Stimulated activated naive B cell treated with anti-CD40 and anti-IgM and Interleukin-4, amounts not matched to agents 10 μg/mL and 1 μg/mL and 100 μg/mL, for 72 hours (primary cell): ENCODE measurements at regions not wholly inside any gene's neighbourhood (a gene's known extent, or its start where the extent isn't known, plus 50 kb on each side); places are given as distances from the start of the nearest gene placed in this dataset.

Source experiments
- ATAC-seq, 2 donors: fragments of 150-1000 bp; cut with Tn5 transposase; replicated peaks; 2 replicates each; pipeline ENCODE4 v1.10.0; 2021; ENCODE audit warnings: moderate library complexity in 1 of 2
- DNase-seq: peaks from one replicate; pipeline ENCODE4 v3.0.0; 2021
- H3K27ac Mint-ChIP-seq: one replicate; pipeline ENCODE4 v1.8.0; 2022; ENCODE audit warnings: mild to moderate bottlenecking, mixed read lengths
- H3K27me3 Mint-ChIP-seq, 2 donors: one replicate each; pipeline ENCODE4 v1.8.0; 2022; ENCODE audit warnings: mixed read lengths in 2 of 2
- H3K36me3 Mint-ChIP-seq, 2 donors: one replicate each; pipeline ENCODE4 v1.8.0; 2022; ENCODE audit warnings: mixed read lengths in 2 of 2, mild to moderate bottlenecking in 1 of 2
- H3K4me1 Mint-ChIP-seq, 2 donors: one replicate each; pipeline ENCODE4 v1.8.0; 2022; ENCODE audit warnings: mixed read lengths in 2 of 2, mild to moderate bottlenecking in 1 of 2
- H3K4me3 Mint-ChIP-seq, 2 donors: one replicate each; pipeline ENCODE4 v1.8.0; 2022; ENCODE audit warnings: mild to moderate bottlenecking in 2 of 2, mixed read lengths in 2 of 2, moderate library complexity in 1 of 2
- H3K9me3 Mint-ChIP-seq, 2 donors: one replicate each; pipeline ENCODE4 v1.8.0; 2022; ENCODE audit warnings: mixed read lengths in 2 of 2, mild to moderate bottlenecking in 1 of 2

DNA sequence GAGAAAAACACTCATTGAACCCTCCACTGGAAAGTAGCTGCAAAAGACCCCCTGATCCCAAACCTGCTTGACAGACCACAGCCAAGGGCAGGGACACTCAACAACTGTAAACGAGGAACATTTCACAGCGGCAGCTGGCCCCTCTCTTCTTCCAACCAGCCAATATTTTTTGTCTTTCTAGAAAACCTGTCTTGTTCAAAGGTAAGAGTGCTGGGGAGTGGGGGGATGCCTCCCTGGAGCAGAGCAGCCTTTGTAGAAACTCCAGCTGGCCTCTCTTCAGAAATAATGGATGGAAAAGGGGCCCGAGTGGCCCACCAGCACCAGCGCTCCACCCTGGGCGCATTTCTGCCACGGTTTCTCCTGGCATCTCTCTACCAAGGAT is 384.0 kb downstream of the RRAGC start:
- H3K4me3 Mint-ChIP-seq = peak overlapping the region; percentile 85 to 90
- peaks cover 38 to 54% of the 10 kb centered on the region in 2 donors for H3K4me1 Mint-ChIP-seq
- peak overlapping the region; percentile 100 for H3K27ac Mint-ChIP-seq
- no peak for DNase-seq
- H3K9me3 Mint-ChIP-seq = peaks cover 11 to 13% of the 10 kb centered on the region in 2 donors
- ATAC-seq = no peak
- H3K36me3 Mint-ChIP-seq = peaks cover 10 to 12% of the 10 kb centered on the region in 2 donors
- no peaks in the 10 kb centered on the region for H3K27me3 Mint-ChIP-seq

DNA sequence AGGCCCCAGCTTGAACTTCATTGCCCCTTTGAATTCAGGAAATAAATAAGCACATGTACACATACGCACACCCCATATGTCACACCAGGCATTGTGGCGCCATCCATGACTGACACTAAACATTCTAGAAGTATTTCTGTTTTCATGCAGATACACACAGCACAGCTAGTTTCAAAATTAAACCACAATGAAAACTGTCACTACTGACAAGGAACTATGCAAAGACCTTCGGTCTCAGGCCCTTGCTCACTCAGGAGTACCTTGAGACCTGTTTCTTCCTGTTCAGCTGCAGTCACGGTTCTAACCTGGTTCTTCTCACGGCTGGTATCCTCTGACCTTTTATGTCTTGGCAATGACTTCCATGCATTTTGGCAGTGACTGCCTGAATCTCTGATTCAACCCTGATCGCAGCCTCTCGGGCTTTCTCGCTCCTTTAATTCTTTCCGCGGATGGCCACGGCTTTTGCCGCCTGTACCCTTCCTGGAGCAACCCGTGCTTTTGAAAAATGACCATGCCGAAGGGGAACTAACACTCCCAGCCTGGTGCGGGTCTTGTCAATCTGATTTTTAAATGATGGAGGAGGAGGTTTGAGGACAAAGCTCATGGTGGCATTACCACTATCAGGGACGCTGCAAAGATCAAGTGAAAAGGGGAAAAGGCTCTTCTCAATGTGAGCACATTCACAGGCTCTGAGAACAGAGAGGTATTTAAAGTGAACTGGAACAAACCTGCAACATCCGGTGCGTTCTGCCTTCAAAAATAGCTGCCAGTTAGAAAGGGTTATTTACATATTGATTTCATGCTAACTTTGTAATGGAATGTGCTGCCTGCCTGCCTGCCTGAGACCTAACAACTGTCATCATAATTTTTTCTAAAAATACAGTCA is 384.6 kb downstream of the RRAGC start:
- peak overlapping the region; percentile 100 for H3K27ac Mint-ChIP-seq
- H3K36me3 Mint-ChIP-seq = peaks cover 10 to 12% of the 10 kb centered on the region in 2 donors
- peak overlapping the region; percentile 85 to 90 for H3K4me3 Mint-ChIP-seq
- no peaks in the 10 kb centered on the region for H3K27me3 Mint-ChIP-seq
- H3K4me1 Mint-ChIP-seq = peaks cover 38 to 54% of the 10 kb centered on the region in 2 donors
- H3K9me3 Mint-ChIP-seq = peaks cover 11 to 13% of the 10 kb centered on the region in 2 donors
- ATAC-seq (peak; percentile 88 to 89), DNase-seq (peak; percentile 61)

DNA sequence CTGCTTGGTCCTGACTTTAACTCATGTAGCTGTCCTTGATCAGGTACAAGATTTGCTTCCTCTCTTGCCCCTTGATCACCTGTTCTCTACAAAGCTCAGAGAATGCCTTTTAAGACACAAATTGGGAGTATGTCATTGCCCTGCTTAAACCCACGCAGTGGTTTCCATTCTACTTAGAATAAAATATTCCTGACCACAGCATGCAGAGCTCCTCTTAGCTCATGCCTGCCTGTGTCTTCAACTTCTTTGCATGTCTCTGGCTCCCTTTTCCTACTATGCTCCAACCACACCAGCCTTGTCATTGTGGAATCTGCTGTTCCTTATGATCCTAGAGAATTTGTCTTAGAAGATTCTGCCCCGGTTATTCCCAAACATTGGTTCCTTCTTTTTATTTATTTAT is 393.1 kb downstream of the RRAGC start:
- H3K27me3 Mint-ChIP-seq = peaks cover 0 to 6% of the 10 kb centered on the region in 2 donors
- peaks cover 5 to 9% of the 10 kb centered on the region in 2 donors for H3K9me3 Mint-ChIP-seq
- ATAC-seq = peak; percentile 41 to 50
- no peak overlapping the region for H3K27ac Mint-ChIP-seq
- no peak for DNase-seq
- peaks cover 6 to 15% of the 10 kb centered on the region in 2 donors for H3K4me1 Mint-ChIP-seq
- H3K36me3 Mint-ChIP-seq = peaks cover 0 to 3% of the 10 kb centered on the region in 2 donors
- H3K4me3 Mint-ChIP-seq = no peak overlapping the region

DNA sequence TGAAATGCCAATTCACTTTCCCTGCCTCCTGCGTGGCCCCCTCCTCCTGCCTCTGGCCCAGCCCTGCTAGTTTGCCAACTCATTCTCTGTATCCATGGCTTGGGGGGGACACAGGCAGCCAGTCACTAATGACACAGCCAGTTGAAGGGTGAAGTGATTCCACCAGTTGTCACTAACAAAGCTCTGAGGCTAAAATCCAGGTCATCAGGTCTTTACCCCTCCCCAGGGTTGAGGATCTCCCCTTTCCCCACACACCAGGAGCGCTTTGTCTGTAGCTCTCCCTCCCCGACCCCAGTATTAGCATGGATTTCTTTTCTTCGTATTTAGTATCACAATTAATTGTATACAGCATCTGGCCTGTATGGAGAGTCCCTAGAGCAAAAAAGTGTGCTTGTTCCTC is 394.1 kb downstream of the RRAGC start:
- peaks cover 0 to 3% of the 10 kb centered on the region in 2 donors for H3K36me3 Mint-ChIP-seq
- ATAC-seq (no peak), DNase-seq (no peak)
- H3K27me3 Mint-ChIP-seq = peaks cover 0 to 6% of the 10 kb centered on the region in 2 donors
- no peak overlapping the region for H3K4me3 Mint-ChIP-seq
- peak overlapping the region; percentile 11 for H3K27ac Mint-ChIP-seq
- H3K9me3 Mint-ChIP-seq = peaks cover 5 to 9% of the 10 kb centered on the region in 2 donors
- peaks cover 4 to 15% of the 10 kb centered on the region in 2 donors for H3K4me1 Mint-ChIP-seq

DNA sequence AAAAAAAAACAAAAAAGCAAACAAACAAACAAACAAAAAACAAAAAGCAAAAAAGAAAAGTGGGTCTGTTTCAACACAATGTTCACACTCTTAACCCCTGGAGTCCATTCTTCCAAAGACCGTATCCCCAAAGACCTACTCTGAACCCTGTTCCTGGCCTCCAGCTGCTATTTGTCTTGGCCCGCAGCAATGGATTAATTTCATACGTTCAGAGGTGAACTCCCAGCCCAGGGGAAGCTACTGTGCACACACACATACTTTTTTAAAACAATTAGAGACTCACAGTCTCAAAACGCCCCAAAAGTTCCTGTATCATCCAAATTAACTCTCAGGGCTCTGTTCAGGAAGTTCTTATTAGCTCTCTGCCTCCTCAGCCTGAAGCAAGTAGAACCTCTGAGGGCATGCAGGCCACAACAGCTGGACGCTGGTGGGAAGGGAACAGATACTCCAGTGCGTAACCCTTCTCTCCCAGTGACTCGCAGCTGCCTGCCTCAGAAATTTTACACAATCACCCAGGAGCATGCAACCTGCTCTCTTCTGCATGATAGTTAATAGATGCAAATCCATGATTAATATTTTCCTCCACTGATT is 395.4 kb downstream of the RRAGC start:
- Mint-ChIP-seq H3K36me3 (peaks cover 0 to 3% of the 10 kb centered on the region in 2 donors), H3K27ac (no peak overlapping the region), H3K9me3 (peaks cover 5 to 9% of the 10 kb centered on the region in 2 donors), H3K4me1 (peaks cover 4 to 15% of the 10 kb centered on the region in 2 donors), H3K27me3 (peaks cover 0 to 13% of the 10 kb centered on the region in 2 donors), H3K4me3 (no peak overlapping the region)
- no peak for ATAC-seq
- no peak for DNase-seq

DNA sequence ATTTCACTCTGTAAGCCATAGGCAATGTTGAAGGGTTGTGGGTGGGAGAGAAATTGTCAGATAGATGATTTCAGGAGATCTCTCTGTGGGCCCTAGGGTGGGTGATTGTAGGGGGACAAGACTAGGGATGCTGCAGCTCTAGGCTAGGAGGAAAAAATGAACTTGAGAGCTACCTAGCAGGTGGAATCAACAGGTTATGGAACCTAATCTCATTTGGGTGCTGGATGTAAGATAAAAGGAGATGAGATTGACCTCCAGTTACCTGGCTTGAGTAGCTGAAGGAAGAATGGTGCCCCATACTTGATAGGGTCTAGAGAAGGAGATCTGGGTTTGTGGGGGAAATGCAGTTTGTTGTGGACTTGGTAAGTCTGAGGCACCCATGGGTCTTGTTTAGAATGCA is 396.5 kb downstream of the RRAGC start:
- Mint-ChIP-seq H3K4me3 (no peak overlapping the region), H3K27ac (no peak overlapping the region), H3K9me3 (peaks cover 1 to 9% of the 10 kb centered on the region in 2 donors), H3K27me3 (peaks cover 0 to 16% of the 10 kb centered on the region in 2 donors), H3K36me3 (peaks cover 0 to 3% of the 10 kb centered on the region in 2 donors), H3K4me1 (peaks cover 4 to 15% of the 10 kb centered on the region in 2 donors)
- DNase-seq = no peak
- no peak for ATAC-seq

DNA sequence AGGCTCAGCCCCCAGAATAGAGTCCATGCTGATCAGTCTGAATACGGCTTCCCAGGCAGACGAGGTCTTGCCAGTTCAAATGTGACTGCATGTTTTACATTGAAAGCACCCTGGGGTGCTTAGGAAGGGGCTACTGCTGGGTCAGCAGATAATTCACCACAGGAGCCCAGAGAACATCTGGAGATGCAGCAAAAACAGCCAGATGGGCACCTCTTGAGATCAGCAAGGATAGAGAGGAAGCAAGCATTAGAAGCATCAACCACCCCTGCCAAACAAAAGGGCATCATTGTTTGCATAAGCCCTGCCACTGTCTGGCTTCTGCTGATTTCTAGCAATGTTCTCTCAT is 403.1 kb downstream of the RRAGC start:
- no peak overlapping the region for H3K4me3 Mint-ChIP-seq
- H3K9me3 Mint-ChIP-seq = peaks cover 3 to 4% of the 10 kb centered on the region in 2 donors
- ATAC-seq (no peak), DNase-seq (no peak)
- H3K27me3 Mint-ChIP-seq = peaks cover 7 to 31% of the 10 kb centered on the region in 2 donors
- no peaks in the 10 kb centered on the region for H3K36me3 Mint-ChIP-seq
- H3K4me1 Mint-ChIP-seq = peaks cover 0 to 10% of the 10 kb centered on the region in 2 donors
- no peak overlapping the region for H3K27ac Mint-ChIP-seq

DNA sequence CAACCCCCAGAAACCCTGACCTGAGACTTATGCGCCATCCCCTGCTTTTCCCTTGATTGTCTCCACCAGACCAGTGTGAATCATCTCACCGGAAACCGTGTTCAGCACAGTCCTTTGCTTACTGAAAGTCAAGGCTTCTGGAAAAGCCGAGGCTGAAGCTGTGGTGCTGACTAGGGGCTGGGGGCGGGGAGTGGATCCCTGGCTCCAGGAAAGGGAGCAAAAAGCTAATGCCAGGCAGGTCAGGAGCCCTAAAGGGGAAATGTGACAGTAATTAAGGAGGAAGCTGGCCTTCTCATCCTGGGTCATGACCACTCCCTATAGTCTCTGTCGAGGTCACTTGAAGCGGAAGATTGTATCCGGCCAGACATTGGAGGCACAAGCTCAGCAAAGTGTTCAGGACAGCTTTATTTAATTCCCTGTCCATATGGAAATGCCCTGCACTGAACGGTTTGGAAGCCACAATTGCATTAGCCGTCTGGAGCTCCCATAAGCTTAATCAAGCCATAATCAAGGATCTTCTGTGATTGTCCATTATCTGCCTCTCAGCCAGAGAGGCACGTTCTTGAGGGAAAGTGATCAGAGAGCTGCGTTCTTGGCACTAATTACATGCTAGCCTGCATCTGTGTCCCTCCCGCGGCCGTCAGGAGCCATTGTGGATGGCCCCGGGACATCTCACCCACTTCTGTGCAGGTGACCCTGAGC is 403.6 kb downstream of the RRAGC start:
- Mint-ChIP-seq H3K27ac (no peak overlapping the region), H3K4me3 (no peak overlapping the region), H3K27me3 (peaks cover 7 to 31% of the 10 kb centered on the region in 2 donors), H3K9me3 (peaks cover 3 to 4% of the 10 kb centered on the region in 2 donors), H3K4me1 (peaks cover 0 to 10% of the 10 kb centered on the region in 2 donors), H3K36me3 (no peaks in the 10 kb centered on the region)
- DNase-seq (no peak), ATAC-seq (no peak)

DNA sequence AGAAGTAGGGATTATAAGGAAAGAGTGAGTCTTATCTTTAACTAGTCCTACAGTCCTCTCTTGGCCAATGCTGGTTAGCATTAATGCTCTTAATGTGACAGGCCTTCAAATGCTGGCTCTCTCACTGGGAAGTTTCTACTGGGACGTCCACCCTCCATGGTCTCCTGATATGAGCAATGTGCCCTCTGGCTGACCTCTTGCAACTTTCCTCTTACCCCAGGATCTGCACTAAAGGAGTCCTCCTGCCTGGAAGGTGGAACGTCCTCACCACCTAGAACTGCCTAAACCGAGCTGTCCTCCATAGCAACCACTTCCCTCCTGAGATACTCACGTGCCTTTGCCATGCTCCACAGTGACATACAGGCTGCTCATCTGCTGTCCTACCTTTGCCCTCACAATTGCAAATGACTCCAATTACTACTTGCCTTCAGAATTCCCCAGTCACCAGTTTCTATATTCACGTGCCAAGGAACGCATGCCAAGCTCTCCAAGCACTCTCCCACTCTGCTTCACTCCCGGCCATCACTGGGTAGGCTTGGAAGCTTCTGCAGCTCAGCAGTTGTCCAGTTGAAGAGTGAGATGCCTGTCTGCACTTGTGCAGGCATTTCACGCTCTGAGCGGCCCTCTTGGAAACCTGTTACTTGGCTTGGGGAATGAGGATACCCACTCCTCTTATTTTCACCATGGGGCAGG is 404.7 kb downstream of the RRAGC start:
- ATAC-seq (no peak), DNase-seq (no peak)
- peaks cover 0 to 10% of the 10 kb centered on the region in 2 donors for H3K4me1 Mint-ChIP-seq
- no peak overlapping the region for H3K27ac Mint-ChIP-seq
- H3K27me3 Mint-ChIP-seq = peaks cover 7 to 31% of the 10 kb centered on the region in 2 donors
- no peak overlapping the region for H3K4me3 Mint-ChIP-seq
- H3K9me3 Mint-ChIP-seq = peaks cover 3 to 4% of the 10 kb centered on the region in 2 donors
- no peaks in the 10 kb centered on the region for H3K36me3 Mint-ChIP-seq

DNA sequence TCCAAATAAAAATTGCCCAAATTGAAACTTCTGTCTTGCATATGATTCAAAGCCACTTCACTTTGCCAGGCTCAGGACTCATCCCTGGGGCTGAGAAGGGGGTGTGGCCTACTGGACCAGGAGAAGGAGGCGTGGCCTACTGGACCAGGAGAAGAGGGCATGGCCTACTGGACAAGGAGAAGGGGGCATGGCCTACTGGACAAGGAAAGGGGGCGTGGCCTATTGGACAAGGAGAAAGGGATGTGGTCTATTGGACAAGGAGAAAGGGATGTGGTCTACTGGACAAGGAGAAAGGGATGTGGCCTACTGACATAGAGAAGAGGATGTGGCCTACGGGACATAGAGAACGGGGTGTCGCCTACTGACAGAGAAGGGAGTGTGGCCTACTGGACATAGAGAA is 405.3 kb downstream of the RRAGC start:
- no peak overlapping the region for H3K4me3 Mint-ChIP-seq
- no peaks in the 10 kb centered on the region for H3K36me3 Mint-ChIP-seq
- peaks cover 7 to 24% of the 10 kb centered on the region in 2 donors for H3K27me3 Mint-ChIP-seq
- no peak overlapping the region for H3K27ac Mint-ChIP-seq
- peaks cover 0 to 10% of the 10 kb centered on the region in 2 donors for H3K4me1 Mint-ChIP-seq
- DNase-seq (no peak), ATAC-seq (no peak)
- H3K9me3 Mint-ChIP-seq = peaks cover 3 to 4% of the 10 kb centered on the region in 2 donors

DNA sequence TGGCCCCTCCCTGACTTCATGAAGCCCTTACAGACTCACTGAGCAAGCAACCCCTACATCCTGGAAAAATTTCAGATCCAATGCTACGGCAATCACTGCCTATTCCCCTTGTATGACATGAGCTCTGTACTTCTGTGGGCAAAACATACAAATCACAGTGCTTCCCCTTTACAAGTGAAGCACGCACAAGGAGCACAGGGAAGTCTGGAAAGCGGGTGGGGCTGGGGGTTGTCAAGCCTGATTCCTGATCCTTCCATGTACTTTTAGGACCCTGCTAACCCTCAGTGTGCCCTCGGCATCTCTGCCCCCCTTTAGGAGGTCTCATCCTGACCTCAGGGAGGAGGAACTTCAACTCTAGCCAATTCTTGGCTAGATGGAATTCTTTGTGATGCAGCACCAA is 405.7 kb upstream of the POU3F1 start:
- Mint-ChIP-seq H3K4me3 (no peak overlapping the region), H3K36me3 (no peaks in the 10 kb centered on the region), H3K27ac (no peak overlapping the region), H3K9me3 (peaks cover 3 to 4% of the 10 kb centered on the region in 2 donors), H3K4me1 (peaks cover 0 to 10% of the 10 kb centered on the region in 2 donors), H3K27me3 (peaks cover 15 to 26% of the 10 kb centered on the region in 2 donors)
- ATAC-seq (no peak), DNase-seq (no peak)

DNA sequence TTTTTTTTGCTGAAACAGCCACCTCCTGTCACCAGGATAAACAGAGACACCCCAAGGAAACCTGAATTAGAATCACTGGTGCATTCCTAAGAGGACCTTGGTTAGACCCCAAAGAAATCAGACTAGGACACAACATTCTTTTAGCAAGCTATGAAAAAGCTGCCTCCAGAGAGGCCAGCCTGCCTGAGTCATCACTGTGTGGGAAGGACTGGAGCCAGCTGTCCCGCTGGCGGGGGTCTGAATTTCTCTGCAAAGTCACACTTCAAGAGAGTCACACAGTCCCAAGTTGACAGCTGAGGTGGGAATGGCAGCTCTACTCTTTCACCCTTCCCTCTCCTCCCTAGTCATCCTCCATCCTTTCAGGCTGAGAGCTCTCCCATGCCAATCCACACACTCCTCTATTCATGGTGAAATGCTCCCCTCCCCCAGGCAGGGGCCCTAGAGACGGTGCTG is 405.0 kb upstream of the POU3F1 start:
- H3K27ac Mint-ChIP-seq = no peak overlapping the region
- H3K4me1 Mint-ChIP-seq = peaks cover 0 to 10% of the 10 kb centered on the region in 2 donors
- DNase-seq = no peak
- peaks cover 20 to 25% of the 10 kb centered on the region in 2 donors for H3K27me3 Mint-ChIP-seq
- no peak overlapping the region for H3K4me3 Mint-ChIP-seq
- ATAC-seq = no peak
- peaks cover 3 to 4% of the 10 kb centered on the region in 2 donors for H3K9me3 Mint-ChIP-seq
- H3K36me3 Mint-ChIP-seq = no peaks in the 10 kb centered on the region

DNA sequence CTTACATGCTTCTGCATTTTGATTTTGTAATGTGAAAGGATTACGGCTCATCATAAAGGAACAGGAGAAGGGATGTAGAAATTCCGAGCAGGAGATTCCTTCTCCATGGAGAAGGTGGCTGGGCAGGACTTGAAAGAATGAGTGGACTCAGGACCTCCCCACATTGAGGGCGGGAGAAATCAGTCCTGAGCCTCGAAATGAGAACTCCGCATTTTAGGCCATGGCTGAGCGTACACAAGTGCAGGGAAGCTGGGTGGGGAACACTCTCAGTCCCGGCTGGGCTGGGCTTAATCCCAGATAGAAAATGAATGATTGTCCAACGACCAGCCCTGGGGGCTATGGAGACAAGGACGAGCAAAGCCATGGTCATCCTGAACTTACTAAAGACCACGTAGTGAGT is 402.3 kb upstream of the POU3F1 start:
- Mint-ChIP-seq H3K27ac (no peak overlapping the region), H3K4me1 (peaks cover 0 to 4% of the 10 kb centered on the region in 2 donors), H3K27me3 (peaks cover 18 to 26% of the 10 kb centered on the region in 2 donors), H3K9me3 (no peaks in the 10 kb centered on the region), H3K4me3 (no peak overlapping the region), H3K36me3 (no peaks in the 10 kb centered on the region)
- DNase-seq (no peak), ATAC-seq (no peak)

DNA sequence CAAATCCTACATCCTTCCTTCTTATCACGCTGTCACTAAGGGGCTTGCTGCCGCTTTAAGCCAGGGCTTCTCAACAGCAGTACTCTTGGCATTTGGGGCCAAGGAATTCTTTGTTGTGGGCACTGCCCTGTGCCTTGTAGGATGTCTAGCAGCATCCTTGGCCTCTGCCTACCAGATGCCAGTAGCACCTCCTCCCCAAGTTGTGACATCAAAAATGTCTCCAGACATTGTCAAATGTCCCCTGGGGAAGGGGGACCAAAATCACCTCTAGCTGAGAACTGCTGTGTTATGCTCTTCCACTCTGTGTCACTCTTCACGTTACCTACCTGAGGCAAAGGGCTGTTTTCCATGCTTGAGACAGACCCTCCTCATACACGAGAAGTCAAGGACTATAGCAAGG is 400.3 kb upstream of the POU3F1 start:
- ATAC-seq (no peak), DNase-seq (no peak)
- Mint-ChIP-seq H3K9me3 (peaks cover under 1 to 3% of the 10 kb centered on the region in 2 donors), H3K27ac (no peak overlapping the region), H3K4me3 (no peak overlapping the region), H3K4me1 (peaks cover 0 to under 1% of the 10 kb centered on the region in 2 donors), H3K27me3 (peaks cover 18 to 29% of the 10 kb centered on the region in 2 donors), H3K36me3 (no peaks in the 10 kb centered on the region)
